Hippocampal formation (tissue), 2 donors: ENCODE measurements at regions not wholly inside any gene's neighbourhood (a gene's known extent, or its start where the extent isn't known, plus 50 kb on each side); places are given as distances from the start of the nearest gene placed in this dataset.
A peak's percentile ranks its signal among the peaks of the same experiment; 100 is the strongest.
"Not testable (repeated sequence)": the region's sequence is repeated elsewhere in the genome, so short reads cannot be mapped to it uniquely, and the experiment has no call there.

ENCODE experiments used
- DNase-seq, 2 donors: peaks; one replicate each; lab custom pipeline; 2025; lab: John Stamatoyannopoulos, UW

- DNase-seq, result no peak
These were observed 1241.7 kb downstream of the TYW1 start for GRCh38 chr7:68238204-68238805.

GRCh38 chr7:68243128-68243527 is 1246.5 kb downstream of the TYW1 start:
- no peak for DNase-seq

- no peak for DNase-seq
These were observed 1247.8 kb downstream of the TYW1 start for GRCh38 chr7:68244389-68244788.

- no peak for DNase-seq
These were observed 1249.1 kb downstream of the TYW1 start for GRCh38 chr7:68245688-68246087.

GRCh38 chr7:68246189-68246633 is 1249.6 kb downstream of the TYW1 start:
- no peak for DNase-seq

- no peak for DNase-seq
These were observed 1250.5 kb downstream of the TYW1 start for GRCh38 chr7:68247126-68247525.

GRCh38 chr7:68247571-68247970 is 1250.9 kb downstream of the TYW1 start:
- DNase-seq, result no peak

DNA sequence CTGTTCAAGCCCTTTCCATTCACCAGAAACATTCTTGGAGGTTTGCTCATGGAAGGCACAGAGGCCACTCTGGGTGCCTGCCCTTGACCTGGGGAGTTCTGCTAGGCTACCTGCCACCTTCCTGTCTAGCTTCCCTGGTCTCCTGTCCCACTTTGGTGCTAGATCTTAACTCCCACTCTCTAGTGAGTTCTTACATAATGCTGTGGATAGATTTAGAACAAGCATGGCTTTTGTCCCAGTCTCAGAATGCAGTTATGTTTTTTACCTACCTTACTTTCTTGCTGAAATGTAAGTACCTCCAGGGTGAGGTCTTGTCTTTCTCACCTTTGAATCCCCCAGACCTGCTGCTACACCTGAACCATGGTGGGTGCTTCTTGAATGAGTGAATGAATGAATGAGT is 1252.3 kb downstream of the TYW1 start:
- peak in 1 of 2 donors; percentile 20 for DNase-seq

- no peak for DNase-seq
These were observed 1253.0 kb downstream of the TYW1 start for GRCh38 chr7:68249611-68250010.

GRCh38 chr7:68250143-68250542 is 1253.5 kb downstream of the TYW1 start:
- DNase-seq, result no peak

- not testable (repeated sequence) for DNase-seq
These were observed 1258.2 kb downstream of the TYW1 start for GRCh38 chr7:68254815-68255214.

DNA sequence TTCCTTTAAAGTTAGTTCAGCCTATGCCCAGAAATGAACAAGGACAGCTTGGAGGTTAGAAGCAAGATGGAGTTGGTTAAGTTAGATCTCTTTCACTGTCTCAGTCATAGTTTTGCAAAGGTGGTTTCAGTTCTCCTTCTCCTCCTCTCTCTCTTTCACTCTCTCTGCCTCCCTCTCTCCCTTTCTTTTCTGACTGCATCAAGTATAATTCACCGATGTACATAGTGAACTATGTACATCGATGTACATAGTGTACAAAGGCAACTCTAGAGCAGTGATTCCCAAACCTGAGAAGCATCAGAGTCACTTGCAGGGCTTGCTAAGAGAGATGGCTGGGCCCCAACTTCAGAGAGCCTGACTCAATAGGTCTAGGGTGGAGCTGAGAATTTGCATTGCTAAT is 1259.7 kb downstream of the TYW1 start:
- DNase-seq, result no peak

DNA sequence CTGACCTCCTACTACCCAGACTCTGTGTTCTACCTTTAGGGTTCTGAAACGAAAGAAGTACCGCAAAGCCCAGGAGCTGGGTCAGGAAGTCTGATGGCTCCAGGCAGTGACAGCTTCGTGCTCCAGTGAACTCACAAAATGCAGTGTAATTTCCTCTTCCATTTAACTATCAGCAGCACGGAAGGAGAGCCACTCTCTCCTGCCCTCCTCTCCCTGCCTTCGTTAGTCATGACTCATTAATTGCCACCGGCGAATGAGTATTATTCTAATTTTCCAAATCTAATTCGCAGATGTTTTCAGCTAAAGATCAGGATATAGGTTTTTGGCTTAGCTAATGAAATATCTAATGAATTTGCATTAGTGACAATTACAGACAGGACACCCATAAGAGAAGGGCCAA is 1262.0 kb downstream of the TYW1 start:
- no peak for DNase-seq

- DNase-seq, result no peak
These were observed 1268.6 kb downstream of the TYW1 start for GRCh38 chr7:68265258-68265657.

DNA sequence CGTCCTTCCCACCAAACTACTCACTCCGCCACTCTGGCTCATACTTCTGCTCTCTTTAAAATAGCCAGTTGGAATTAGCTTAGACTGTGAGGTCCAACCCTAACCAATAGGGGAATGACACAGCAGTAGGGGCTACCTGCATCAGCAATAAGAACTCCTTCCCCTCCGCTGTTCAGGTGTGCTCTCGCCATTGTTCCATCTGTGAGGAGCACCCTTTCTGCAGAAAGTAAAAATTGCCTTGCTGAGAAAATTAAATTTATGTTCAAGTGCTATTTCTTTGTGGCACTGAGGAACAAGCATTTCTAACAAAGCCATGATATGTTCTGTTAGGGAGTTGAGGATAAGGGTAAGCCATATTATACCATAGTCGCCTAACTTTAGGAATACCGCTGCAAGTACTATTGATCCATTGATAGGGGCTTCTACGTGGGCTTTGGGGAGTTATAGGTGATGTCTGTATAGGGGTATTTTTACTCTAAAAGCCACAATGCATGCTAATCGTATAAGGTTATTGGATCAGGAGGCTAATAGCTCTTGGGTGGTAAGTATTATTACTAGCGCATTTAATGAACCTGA is 1269.5 kb downstream of the TYW1 start:
- DNase-seq, result no peak

- DNase-seq, result no peak
These were observed 1270.9 kb downstream of the TYW1 start for GRCh38 chr7:68267486-68267885.

- DNase-seq, result no peak
These were observed 1272.8 kb downstream of the TYW1 start for GRCh38 chr7:68269405-68269804.

GRCh38 chr7:68272507-68272906 is 1275.9 kb downstream of the TYW1 start:
- no peak for DNase-seq

DNA sequence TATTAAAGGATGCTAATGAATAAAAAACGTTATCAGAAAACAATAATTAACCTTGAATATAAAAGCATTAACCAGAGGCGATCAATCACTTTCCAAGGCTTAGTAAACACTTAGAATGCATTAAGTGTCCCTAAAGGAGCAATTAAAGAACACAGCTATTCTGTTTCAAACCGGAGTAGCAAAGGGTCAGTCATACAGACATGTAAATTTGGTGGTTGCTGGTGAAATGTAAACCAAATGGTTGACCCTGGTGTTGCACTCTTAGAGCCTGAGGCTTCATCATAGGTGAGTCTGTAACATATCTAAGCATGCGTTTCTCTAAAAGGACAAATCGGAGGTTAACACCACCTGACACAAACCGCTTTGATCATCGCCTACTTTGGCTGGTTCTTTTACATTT is 1280.1 kb downstream of the TYW1 start:
- no peak for DNase-seq

DNA sequence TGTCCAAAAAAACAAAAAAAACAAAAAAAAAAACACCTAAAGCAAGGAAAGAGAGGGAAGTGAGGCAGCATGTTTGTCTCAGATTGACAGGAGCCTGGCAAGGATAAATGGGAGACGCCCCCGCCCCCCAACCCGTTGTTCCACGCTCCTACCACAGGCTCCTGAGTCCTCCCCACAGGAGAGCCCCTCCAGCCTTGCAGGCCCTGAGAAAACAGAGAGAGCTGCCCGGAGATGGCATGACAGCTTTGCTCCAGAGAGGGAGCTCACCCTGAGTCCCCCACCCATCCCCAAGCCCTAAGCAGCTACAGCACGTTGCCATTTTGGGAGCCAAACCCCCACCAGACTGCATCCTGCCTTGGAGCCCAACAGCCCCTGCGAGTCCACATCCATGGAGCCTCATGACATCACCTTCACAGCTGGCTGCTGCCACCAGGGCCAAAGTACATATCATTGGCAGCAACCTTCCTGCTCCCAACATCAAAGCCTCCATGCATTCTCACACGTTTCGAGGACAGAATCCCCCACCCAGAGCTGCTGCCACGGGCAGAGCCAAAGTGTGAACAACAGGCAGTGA is 1283.3 kb downstream of the TYW1 start:
- no peak for DNase-seq

GRCh38 chr7:68280931-68281330 is 1284.3 kb downstream of the TYW1 start:
- no peak for DNase-seq

- DNase-seq, result no peak
These were observed 1291.5 kb downstream of the TYW1 start for GRCh38 chr7:68288144-68288593.

GRCh38 chr7:68291710-68292109 is 1295.1 kb downstream of the TYW1 start:
- DNase-seq, result no peak

DNA sequence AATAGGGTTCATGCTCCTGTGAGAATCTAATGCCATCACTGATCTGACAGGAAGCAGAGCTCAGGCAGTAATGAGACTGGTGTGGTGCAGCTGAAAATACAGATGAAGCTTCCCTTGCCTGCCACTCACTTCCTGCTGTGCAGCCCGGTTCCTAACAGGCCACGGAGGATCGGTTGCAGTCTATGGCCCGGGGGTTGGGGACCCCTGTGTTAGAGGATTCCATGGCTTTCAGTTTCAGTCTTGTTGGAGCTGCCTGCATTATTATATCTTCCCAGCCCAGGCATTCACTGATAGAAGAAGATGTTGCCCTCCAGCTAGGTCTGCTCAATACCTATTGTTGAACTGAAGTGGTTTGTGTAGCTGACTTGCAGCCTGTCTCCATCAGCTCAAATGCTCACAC is 1298.8 kb downstream of the TYW1 start:
- DNase-seq, result no peak
